GM12878 (cell line): ENCODE measurements at regions not wholly inside any gene's neighbourhood (a gene's known extent, or its start where the extent isn't known, plus 50 kb on each side); places are given as distances from the start of the nearest gene placed in this dataset.

ENCODE experiments used
- CTCF ChIP-seq, 3 experiments: IDR thresholded peaks in 2 of 3; conservative IDR thresholded peaks in 1 of 3; 2 replicates each; pipeline ENCODE4 v1.5.1; 2011; ENCODE audit warnings: low read depth in 3 of 3, low read length in 3 of 3, mild to moderate bottlenecking in 3 of 3, control low read depth in 2 of 3, moderate library complexity in 2 of 3, inconsistent platforms in 1 of 3, mixed read lengths in 1 of 3; ENCODE audit not compliant: control insufficient read depth in 2 of 3, insufficient read depth in 1 of 3; ENCODE audit errors: extremely low read depth in 1 of 3
- GABPA ChIP-seq: IDR thresholded peaks from 2 replicates; pipeline ENCODE4 v1.6.1; 2014; ENCODE audit warnings: antibody characterized with exemption, low read depth, mild to moderate bottlenecking, inconsistent platforms
- PAX5 ChIP-seq: IDR thresholded peaks from 2 replicates; pipeline ENCODE4 v1.6.1; 2011; ENCODE audit warnings: low read depth, low read length, borderline replicate concordance
- POLR2A ChIP-seq: IDR thresholded peaks from 2 replicates; pipeline ENCODE4 v1.6.1; 2011; ENCODE audit warnings: low read depth, mild to moderate bottlenecking, low read length
- POLR2AphosphoS5 ChIP-seq: IDR thresholded peaks from 2 replicates; pipeline ENCODE4 v1.6.1; 2011; ENCODE audit warnings: mild to moderate bottlenecking, low read length, inconsistent platforms
- TF ChIP-seq, protein P1 (sequence below): fragments of 450-650 bp; IDR thresholded peaks from 2 replicates; pipeline ENCODE4 v1.6.1; 2014; ENCODE audit warnings: mild to moderate bottlenecking

GRCh38 chr3:177330779-177331178 is 133.5 kb upstream of the TBL1XR1 start:
- TF ChIP-seq GABPA: no peak
- TF ChIP-seq CTCF (IDR thresholded peaks at IDR 0.05 in 2 of 3, conservative IDR thresholded peaks at IDR 0.05 in 1 of 3; ENCODE audit: control insufficient read depth in 2 of 3, extremely low read depth in 1 of 3, insufficient read depth in 1 of 3, low read depth in 3 of 3, low read length in 3 of 3): no peak
- no peak for TF ChIP-seq POLR2AphosphoS5
- TF ChIP-seq, protein P1, sequence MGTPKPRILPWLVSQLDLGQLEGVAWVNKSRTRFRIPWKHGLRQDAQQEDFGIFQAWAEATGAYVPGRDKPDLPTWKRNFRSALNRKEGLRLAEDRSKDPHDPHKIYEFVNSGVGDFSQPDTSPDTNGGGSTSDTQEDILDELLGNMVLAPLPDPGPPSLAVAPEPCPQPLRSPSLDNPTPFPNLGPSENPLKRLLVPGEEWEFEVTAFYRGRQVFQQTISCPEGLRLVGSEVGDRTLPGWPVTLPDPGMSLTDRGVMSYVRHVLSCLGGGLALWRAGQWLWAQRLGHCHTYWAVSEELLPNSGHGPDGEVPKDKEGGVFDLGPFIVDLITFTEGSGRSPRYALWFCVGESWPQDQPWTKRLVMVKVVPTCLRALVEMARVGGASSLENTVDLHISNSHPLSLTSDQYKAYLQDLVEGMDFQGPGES: no peak
- no peak for TF ChIP-seq PAX5
- no peak for TF ChIP-seq POLR2A
